ENCODE measurements at regions not wholly inside any gene's neighbourhood (a gene's known extent, or its start where the extent isn't known, plus 50 kb on each side); places are given as distances from the start of the nearest gene placed in this dataset.

DNA sequence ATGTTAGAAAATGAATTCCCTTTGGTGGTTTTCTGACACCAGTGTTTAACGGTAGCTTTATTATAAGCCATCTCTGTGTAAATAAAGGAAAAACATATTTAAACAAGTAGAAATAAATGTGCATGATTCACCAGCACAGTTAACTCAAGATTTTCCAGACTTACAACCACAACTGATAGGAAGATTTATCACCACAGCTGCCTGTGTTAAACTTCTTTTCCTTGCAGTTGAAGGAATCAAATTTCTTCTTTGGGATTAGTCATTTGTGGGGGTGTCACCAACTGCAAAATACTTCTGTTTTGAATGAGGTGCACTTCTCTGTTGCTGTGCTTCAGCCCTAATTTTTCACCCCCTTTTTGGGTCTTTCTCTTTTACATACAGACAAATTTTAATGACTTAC lies 128.1 kb upstream of the STK26 start:
- TF ChIP-seq, protein P1, sequence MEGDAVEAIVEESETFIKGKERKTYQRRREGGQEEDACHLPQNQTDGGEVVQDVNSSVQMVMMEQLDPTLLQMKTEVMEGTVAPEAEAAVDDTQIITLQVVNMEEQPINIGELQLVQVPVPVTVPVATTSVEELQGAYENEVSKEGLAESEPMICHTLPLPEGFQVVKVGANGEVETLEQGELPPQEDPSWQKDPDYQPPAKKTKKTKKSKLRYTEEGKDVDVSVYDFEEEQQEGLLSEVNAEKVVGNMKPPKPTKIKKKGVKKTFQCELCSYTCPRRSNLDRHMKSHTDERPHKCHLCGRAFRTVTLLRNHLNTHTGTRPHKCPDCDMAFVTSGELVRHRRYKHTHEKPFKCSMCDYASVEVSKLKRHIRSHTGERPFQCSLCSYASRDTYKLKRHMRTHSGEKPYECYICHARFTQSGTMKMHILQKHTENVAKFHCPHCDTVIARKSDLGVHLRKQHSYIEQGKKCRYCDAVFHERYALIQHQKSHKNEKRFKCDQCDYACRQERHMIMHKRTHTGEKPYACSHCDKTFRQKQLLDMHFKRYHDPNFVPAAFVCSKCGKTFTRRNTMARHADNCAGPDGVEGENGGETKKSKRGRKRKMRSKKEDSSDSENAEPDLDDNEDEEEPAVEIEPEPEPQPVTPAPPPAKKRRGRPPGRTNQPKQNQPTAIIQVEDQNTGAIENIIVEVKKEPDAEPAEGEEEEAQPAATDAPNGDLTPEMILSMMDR (conservative IDR thresholded peaks at IDR 0.05): no peak
- no peak for TF ChIP-seq EZH2 (IDR thresholded peaks at IDR 0.05; ENCODE audit: low read depth)

Data from PC-9 (cell line).